Activated naive CD4-positive, alpha-beta T cell (primary cell): ENCODE measurements at regions not wholly inside any gene's neighbourhood (a gene's known extent, or its start where the extent isn't known, plus 50 kb on each side); places are given as distances from the start of the nearest gene placed in this dataset.

Experiments used
- DNase-seq, 4 experiments: peaks; one replicate each; lab custom pipeline; 2025; lab: John Stamatoyannopoulos, UW

DNA sequence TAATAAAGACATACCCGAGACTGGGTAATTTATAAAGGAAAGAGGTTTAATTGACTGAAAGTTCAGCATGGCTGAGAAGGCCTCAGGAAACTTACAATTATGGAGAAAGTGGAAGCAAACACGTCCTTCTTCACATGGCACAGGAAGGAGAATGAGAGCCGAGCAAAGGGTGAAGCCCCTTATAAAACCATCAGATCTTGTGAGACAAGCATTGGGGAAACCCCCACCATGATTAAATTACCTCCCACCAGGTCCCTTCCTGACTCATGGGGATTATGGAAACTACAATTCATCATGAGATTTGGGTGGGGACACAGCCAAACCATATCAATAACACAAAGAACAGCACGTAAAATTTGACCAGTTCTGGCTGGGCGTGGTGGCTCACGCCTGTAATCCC is 85.6 kb upstream of the ATF7IP start:
- no peak for DNase-seq

DNA sequence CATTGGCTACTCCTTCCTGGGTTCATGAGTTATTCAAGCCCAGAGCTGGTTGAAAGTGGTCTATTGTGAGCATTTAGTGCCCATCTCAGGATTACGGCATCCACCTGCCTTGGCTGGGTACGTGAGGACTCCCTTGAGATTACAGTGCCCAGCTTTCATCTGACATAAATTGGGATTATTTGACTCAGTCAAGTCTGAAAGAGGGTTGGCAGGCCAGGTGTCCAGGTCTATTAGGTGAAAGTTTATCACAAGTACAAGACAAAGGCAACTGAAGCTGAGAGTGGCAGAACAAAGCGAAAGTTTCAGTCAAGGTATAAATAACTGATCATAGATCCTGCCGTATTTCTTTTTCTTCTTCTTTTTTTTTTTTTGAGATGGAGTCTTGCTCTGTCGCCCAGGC is 84.6 kb upstream of the ATF7IP start:
- DNase-seq, result no peak

DNA sequence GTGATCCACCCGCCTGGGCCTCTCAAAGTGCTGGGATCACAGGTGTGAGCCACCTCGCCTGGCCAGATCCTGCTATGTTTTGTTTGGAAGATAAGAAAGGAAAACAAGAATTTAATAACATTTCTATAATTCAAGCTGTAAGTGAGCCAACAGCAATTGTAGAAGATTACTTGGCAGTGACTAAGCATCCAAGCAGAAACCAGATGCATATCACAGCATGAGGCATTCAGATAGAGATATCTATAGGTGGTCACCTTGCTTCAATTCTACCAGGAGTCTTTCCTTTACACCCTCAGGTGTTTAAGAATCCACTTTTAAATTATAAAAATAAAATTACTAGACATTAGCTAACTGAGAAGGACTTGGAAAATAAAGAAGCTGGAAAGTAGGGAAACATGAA is 83.9 kb upstream of the ATF7IP start:
- DNase-seq, result no peak

DNA sequence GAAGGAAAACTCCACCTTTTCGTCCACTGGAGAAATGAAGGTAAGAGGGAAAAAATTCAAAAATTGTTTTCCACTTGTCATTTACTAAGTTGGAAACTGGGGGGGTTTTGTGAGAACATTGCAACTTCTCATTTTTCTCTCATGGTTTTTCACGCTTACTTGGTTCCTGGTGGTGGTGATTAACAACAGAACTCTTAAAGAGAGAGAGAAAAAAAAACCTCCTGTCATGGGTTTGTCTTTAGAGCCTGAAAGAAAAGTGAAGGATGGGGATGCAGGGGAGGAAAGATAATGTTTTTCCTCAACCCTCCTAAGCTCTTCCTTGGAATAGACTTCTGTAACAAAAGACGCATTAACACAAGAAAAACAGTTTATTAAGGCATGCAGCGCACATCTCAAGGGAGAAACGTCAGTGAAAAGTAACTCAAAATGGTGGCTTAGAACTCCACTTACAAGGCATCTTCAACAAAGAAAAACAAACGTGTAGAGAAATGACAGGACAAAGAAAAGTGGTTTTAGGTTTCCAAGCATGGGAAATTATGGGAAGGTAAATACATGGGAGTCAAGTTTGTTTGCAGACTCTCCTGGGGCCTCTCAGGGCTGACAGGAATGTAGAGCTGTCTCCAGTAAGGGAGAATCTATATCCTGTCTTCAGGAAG is 81.9 kb upstream of the ATF7IP start:
- no peak for DNase-seq

DNA sequence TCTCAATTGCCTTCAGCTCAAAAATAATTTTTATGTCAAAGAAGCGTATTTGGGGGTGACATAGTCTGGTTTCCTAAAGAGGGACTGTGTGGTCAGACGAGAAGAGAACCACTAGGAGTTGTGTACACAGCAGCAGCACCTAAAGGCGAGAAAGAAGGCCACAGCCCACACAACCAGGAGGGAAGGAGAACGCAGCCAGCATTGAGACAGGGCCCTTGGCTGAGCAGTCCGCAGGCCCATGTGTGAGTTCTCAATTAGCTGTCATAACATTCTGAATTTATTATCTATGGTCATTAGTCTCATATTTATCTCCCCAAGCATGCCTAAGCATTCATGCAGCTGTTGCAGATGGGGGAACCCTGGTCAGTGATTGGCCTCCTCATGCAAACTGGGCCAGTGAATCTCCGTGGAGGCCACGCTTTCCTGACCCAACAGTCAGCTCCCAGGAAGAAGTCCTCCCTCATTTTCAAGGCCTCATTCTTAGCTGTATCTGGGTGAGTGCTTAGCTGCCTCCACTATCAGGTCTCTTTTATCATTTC is 81.2 kb upstream of the ATF7IP start:
- DNase-seq, result no peak

DNA sequence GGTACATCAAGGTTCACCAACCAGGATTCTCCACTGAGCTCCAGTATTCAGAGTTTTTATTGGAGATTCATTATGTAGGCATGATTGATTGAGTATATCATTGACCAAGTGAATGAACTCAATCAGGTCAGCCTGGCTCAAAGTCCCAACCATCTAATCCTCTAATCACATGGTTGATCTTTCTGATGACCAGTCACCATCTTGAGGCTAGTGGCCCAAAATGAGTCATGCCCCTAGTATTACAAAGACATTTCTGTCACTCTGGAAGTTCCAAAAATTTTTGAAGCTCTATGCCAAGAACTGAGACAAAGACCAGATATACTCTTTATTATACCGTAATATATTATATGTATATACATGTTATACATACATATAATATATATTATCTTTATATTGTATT is 75.9 kb upstream of the ATF7IP start:
- DNase-seq, result no peak

DNA sequence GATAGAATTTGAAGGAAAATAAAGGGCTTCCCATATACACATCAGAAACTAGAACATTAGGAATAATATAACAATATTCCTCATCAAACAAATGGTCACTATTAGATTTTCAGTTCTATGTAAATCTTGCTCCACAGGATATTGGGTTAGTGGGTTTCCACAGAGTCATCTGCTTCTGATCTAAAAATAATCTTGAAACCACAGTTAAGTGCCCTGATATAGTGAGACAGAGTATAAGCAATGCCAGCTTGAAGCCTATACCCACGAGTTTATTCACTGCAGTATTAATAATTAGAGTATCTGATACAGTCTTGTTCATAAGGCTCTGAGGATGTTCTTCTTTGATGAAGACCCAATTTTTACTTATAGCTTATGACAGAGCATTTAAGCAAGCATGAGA is 74.5 kb upstream of the ATF7IP start:
- no peak for DNase-seq

DNA sequence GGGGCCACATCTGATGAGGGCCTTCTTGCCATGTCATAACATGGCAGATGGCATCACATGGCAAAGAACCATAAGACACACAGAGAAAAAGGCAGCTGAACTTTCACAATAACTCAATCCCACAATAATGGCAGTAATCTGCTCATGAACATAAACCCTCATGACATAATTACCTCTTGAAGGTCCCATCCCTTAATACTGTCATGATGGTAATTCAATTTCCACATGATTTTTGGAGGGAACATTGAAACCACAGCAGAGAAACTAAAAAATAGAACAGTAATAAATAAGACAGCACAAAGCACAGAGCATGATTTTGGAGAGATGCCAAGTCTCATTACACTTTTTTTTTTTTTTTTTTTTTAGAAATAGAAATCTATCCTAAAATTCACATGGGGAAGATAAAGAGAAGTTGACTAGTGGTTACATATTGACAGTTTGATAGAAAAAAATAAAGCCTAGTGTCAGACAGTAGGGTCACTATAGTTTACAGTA is 61.8 kb upstream of the ATF7IP start:
- no peak for DNase-seq

DNA sequence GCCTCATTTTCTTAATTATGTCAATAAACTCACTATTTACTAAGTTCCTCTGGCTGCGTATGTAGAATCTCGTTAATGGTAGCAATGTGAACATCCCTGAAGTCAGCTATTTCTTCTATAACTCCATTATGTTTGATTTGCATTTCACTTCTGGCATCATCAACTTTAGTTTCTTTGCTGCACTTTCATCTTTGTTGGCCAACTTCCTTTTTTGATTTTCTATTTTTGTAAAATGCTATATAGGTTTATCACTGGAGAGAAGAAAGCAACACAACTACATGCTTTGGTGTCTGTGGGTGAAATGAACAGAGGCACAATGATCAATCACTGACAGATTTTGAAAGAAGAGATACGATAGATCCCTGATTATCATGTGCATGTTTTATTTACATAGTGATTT is 58.5 kb upstream of the ATF7IP start:
- DNase-seq, result no peak

DNA sequence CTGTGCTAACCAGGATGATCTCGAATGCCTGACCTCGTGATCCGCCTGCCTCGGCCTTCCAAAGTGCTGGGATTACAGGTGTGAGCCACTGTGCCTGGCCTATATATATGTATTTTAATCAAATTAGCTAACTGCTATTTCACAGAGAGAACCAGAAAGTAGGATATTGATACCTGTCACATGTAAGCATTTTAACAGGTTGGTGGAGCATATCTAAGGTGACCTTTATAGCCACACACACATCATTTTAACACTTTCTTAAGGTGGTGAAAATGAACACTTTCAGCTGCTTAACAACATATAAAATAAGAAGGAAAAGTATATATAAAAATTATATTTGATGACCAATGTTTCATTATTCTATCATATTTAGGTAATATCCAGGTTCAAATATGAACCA is 57.0 kb upstream of the ATF7IP start:
- no peak for DNase-seq

DNA sequence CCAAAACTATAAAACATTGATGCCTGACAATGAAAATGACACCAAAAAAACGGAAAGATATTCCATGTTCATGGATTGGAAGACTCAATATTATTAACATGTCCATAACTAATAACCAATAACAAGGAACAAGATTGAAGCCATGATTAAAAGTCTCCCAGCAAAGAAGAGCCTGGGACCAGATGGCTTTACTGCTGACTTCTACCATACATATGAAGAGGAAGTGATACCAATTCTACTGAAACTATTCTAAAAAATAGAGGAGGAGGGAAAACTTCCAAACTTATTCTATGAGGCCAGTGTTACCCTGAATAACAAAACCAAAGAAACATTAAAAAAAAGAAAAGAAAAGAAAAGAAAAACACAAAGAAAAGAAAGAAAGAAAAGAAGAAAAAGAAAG is 54.6 kb upstream of the ATF7IP start:
- no peak for DNase-seq

DNA sequence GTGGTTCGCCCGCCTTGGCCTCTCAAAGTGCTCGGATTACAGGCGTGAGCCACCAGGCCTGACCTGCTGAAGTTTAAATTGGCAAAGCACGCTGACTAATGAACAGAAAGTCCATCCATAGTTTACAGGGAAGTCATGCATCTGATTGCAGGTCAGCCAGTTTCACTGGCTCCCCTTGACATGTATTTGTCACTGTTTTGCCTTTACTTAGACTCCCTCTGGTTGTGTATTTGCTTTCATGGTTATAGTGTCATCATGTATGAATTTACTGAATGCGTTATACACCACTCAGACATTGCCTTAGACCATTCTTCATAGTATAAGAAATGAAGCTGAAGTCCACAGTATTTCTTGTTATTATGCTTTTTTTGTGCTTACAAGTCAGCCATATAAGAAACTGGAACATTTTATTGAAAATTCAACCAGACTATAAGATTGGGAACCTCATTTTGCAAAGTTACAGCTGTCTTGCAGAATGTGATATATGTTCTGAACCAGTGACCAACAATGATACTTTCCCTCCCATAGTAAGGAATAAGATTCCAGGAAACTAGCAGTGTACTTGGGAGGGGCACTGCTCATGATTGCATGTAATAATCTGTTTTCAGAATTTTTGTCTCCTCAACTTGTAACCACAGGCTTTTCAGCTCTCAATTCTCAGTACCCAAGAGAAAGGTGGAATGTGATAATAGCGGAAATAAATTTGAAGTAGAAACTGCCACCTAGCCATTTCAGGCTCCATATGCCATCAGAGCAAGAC is 51.9 kb upstream of the ATF7IP start:
- DNase-seq, result no peak

DNA sequence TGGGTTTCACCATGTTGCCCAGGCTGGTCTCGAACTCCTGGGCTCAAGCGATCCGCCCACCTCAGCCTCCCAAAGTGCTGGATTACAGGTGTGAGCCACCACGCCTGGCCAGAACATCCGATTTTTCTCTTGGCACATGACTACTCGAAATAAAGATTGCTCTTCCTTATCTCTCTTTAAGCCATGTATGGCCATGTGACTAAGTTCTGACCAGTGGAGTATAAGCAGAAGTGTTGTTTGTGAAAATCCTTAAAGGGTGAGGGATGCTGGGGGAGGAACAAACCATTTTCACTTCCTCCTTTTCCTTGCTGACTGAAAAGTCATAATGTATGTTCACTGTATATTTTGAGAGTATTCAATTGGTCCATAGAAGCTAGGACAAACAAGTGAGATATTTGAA is 50.7 kb upstream of the ATF7IP start:
- DNase-seq, result no peak

DNA sequence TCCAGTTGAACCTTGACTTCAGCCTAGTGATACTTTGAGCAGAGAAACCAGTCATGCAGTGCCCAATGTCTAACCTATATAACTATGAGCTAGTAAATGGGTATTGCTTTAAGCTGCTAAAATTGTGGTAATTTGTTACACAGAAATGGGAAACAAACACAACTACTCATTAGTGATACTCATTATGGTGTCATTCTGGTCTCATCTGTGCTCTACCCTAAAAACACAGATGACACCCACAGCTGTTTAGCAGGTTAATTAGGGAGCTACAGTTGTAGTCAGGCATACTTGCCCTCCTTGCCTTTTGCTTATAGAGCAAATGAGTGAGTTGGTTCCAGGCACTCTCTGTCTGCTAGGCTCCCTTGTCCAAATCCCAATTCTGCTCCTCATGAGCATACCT is 50.0 kb upstream of the ATF7IP start:
- no peak for DNase-seq
